G401 (cell line): ENCODE measurements at regions not wholly inside any gene's neighbourhood (a gene's known extent, or its start where the extent isn't known, plus 50 kb on each side); places are given as distances from the start of the nearest gene placed in this dataset.
"Not testable (repeated sequence)": the region's sequence is repeated elsewhere in the genome, so short reads cannot be mapped to it uniquely, and the experiment has no call there.

Experiments used
- DNase-seq: peaks from one replicate; pipeline ENCODE4 v3.0.0-alpha.2; 2015; ENCODE audit warnings: low spot score
- in situ Hi-C: cut with HindIII; loops from 2 replicates; pipeline ENCODE4 v1.10.0; 2016; ENCODE audit warnings: low sequenced_read_pairs, mixed read lengths

GRCh38 chr14:82879949-82880535 is 1346.4 kb upstream of the SEL1L start:
- in situ Hi-C loops, result no loop called here
- no peak for DNase-seq

DNA sequence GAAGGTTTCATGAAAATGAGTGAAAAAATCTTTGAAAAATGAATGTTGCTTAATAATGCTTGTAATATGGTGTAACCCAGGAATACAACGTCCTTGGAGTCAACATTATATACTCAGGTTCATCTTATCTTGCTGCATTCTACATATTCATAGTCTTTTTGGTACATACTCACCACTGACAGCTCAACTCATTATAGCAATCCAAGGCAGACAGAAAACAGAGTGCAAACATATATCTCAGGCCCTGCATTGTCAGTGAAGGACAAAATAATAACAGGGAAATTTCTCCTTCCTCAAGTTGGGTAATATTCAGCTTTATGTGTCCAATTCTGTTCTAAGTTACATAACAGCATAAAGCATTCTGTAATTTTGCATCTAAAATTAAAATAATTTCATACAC is 1353.0 kb upstream of the SEL1L start:
- in situ Hi-C loops, result no loop called here
- no peak for DNase-seq

DNA sequence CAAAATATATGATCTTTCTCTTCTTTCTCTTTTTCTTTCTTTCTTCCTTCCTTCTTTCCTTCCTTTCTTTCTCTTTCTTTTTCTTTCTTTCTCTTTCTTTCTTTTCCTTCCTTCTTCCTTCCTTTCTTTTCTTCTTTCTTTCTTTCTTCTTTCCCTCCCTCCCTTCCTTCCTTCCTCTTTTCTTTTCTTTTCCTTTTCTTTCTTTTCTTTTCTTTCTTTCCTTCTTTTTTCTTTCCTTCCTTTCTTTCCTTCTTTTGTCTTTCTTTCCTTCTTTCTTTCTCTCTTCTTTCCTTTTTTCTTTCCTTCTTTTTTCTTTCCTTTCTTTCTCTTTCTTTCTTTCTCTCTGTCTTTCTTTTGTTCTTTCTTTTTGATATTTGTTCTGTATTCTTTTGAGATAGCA is 1356.0 kb upstream of the SEL1L start:
- DNase-seq, result no peak
- in situ Hi-C loops, result no loop called here

DNA sequence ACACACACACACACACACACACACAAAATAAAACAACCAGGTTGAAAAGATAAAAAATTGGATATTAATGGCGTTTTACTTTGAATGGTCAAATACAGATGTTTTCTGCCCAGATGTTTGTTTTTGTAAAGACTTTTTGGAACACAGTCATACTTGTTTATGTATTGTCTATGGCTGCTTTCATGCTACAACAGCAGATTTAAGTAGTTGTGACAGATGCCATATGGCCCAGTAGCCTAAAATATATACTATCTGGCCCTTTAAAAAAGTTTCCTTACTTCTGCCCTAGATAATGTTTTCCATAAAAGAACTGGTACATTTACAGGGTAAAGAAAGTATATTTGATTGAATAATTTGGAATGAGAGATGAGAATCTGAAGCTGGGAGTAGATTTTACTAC is 1362.8 kb upstream of the SEL1L start:
- DNase-seq, result no peak
- in situ Hi-C loops, result no loop called here

DNA sequence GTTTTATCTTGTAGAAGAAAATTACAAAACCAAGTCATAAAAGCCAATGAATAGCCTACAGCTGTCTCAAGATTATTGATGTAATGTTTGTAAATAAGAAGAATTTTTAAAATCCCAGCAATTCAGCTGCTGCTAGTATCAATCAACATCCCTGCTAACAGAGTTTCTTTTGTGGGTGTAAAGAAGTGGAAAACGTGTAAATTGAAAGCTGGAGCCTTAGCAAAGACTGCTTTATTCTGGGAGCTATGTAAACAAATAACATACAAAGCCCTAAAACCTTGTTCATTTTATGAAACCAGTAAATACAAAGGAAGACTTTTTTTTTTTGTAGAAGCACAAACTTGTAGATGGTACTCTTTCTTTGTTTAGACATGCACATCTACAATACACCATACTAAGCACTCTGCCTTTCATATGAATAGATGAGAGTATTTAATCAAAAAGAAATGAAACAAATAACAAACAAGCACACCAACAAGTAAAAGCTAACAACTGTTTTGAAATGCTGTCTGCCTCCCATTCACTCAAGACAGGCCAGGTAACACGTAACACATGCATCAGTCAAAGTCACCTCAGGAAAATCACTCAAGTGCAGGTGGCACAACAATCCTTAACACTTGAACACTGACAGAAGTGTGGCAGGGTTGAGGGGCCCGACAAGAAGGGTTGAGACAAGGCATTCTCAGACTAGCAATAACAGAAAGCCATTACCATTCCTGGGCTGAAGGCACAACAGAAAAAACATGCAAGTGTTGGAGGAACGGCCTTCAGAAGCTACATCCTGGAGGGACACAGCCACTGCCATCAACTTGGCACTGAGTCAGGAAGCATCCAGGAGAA is 1364.0 kb upstream of the SEL1L start:
- DNase-seq, result no peak
- in situ Hi-C loops, result no loop called here

DNA sequence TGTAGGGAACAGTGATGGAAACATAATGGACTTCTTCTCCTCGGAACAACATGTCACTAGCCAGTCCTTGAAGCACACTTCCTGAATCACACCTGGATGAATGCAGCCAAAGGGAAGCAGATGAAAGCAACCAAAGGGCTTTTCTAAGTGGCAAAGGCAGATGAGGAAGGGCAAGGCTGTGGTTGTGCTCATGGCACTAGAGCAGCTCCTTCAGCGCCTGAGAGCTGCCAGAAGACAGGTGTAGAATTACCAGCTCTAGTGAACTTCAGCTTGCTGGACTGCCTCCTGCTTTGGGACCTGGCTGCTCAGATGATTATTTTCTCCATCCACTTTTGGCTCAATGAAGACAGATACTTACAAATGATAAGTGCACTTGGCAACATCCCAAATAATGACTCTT is 1372.1 kb upstream of the SEL1L start:
- no peak for DNase-seq
- in situ Hi-C loops, result no loop called here

- in situ Hi-C loops, result no loop called here
- no peak for DNase-seq
These were observed 1378.3 kb upstream of the SEL1L start for GRCh38 chr14:82911930-82912329.

DNA sequence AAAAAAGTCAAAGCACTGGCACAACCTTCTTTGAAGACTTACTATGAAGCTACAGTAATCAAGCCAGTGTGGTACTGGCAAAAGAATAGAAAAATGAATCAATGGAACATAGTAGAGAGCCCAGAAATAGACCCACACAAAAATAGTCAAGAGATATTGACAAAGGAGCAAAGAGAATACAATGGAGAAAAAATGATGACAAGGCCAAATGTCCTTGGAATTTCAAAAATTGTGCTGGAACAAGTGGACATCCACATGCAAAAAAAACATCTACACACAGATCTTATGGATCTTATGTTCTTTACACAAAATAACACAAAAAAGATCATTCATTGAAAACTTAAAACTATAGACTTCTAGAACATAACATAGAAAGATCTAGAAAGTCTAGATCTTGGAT is 1379.7 kb upstream of the SEL1L start:
- in situ Hi-C loops, result no loop called here

GRCh38 chr14:82915381-82915780 is 1381.7 kb upstream of the SEL1L start:
- in situ Hi-C loops, result no loop called here
- no peak for DNase-seq

More for the DNA sequence above, 1379.7 kb upstream of the SEL1L start:
- no peak for DNase-seq

- in situ Hi-C loops, result no loop called here
- DNase-seq, result no peak
These were observed 1402.0 kb upstream of the SEL1L start for GRCh38 chr14:82935691-82936090.

DNA sequence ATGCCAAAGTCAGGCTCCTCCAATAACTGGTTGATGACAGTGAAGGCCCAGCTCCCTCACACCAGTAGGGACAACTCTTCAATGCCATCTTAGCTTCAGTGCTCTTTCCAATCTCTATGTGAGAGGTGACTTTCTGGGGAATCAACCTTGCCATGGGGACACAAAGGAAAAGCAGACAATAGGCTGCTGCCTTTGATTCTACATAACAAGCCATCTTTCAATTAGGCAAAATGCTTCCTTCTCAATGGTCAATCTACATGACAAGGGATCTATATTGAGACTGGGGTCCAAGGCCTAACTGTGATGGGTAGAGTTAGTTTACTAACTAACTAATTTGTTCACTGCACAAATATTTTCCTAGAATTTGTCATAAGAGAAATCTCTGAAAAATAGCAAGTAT is 1417.5 kb upstream of the SEL1L start:
- DNase-seq, result no peak

GRCh38 chr14:82963756-82964155 is 1430.1 kb upstream of the SEL1L start:
- in situ Hi-C loops, result no loop called here
- DNase-seq, result no peak

More for the DNA sequence above, 1417.5 kb upstream of the SEL1L start:
- in situ Hi-C loops, result no loop called here

DNA sequence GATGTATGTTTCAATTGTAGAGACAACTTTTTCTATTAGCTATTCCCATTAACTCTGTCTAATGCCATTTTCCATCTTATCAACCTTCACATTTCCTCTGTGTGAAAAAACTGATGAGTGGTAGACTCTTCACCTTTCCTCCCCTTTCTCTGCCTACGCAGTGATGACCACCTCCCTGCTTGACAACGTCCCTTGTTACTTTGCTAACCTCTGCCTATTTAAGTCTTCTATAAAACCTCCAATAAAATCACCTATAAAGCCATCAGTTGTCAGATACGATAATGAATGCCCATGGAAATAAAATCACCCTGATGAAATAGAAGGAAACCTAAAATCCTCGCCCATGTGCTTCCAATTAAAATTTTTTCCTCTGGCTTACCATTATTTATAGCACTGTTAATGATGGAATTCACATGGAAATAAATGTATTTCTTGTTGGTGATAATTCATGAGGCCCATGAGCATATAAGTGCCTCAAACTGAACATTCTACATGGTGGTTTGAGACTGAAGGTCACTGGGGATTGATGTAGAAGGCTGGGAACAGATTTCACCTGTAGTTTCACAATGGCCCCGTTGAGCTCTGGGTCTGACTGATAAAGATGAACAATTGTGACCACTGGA is 1454.0 kb upstream of the SEL1L start:
- in situ Hi-C loops, result no loop called here
- no peak for DNase-seq

DNA sequence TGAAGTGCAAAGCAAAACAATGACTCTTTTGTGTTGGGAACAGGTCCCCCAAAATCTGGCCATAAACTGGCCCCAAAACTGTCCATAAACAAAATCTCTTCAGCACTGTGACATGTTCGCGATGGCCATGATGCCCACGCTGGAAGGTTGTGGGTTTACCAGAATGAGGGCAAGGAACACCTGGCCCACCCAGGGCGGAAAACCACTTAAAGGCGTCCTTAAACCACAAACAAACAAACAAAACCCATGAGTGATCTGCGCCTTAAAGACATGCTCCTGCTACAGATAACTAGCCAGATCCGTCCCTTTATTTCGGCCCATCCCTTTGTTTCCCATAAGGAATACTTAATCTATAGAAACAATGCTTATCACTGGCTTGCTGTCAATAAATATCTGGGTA is 1460.9 kb upstream of the SEL1L start:
- DNase-seq, in situ Hi-C loops: not testable (repeated sequence)

GRCh38 chr14:82999802-83000201 is 1466.1 kb upstream of the SEL1L start:
- in situ Hi-C loops, result no loop called here
- no peak for DNase-seq

DNA sequence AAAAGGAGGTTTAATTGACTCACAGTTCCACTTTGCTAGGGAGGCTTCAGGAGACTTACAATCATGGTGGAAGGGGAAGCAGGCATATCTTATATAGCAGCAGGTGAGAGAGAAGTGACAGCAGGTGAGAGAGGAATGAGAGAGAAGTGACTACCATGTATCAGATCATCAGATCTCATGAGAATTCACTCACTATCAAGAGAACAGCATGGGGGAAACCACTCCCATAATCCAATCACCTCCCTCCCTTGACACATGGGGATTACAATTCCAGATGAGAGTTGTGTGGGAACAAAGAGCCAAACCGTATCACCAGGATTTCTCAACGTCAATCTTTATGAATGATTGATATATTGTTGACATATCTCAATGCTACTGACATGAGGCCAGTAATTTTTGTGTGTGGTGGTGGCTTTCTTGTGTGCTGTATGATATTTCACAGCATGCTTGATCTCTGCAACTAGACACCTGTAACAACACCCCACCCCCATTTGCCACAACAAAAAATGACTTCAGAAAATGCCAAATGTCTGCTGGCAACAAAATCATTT is 1470.9 kb upstream of the SEL1L start:
- in situ Hi-C loops, result no loop called here

GRCh38 chr14:83006121-83006670 is 1472.5 kb upstream of the SEL1L start:
- no peak for DNase-seq
- in situ Hi-C loops, result no loop called here

More for the DNA sequence above, 1470.9 kb upstream of the SEL1L start:
- no peak for DNase-seq

- in situ Hi-C loops, DNase-seq: not testable (repeated sequence)
These were observed 1473.4 kb upstream of the SEL1L start for GRCh38 chr14:83007052-83007451.

GRCh38 chr14:83007641-83008225 is 1474.1 kb upstream of the SEL1L start:
- no peak for DNase-seq
- in situ Hi-C loops, result no loop called here

DNA sequence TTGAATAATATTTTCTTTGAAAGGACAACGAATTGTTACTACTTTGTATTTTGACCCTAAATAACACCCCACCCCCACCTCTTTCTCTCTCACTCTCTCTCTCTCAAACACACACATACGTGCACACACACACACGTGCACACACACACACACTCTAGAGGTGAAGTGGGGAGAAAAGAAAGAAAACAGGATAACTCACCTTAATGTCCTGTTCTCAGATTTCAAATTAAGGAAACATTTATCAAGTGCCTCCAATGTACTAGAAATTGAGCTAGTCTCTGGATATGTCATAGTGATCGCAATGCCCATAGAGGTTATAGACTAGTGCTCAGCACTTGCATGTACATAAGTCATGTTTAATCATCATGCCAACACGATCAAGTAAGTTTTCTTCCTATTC is 1483.6 kb upstream of the SEL1L start:
- in situ Hi-C loops, result no loop called here
- no peak for DNase-seq
